GM23338 (cell line): ENCODE measurements at regions not wholly inside any gene's neighbourhood (a gene's known extent, or its start where the extent isn't known, plus 50 kb on each side); places are given as distances from the start of the nearest gene placed in this dataset.

Experiments
- ATAC-seq: fragments of 200-7000 bp; cut with Tn5 transposase; 3 replicates; pipeline ENCODE4 v1.9.1; 2020
- DNase-seq: peaks from one replicate; pipeline ENCODE4 v3.0.0-alpha.2; 2015; ENCODE audit warnings: low spot score
- H2AFZ ChIP-seq: fragments of 200-600 bp; sonication (generic); 2 replicates; pipeline ENCODE4 v1.8.0; 2016; ENCODE audit warnings: antibody characterized with exemption, mild to moderate bottlenecking, moderate library complexity
- H3F3A ChIP-seq: fragments of 200-600 bp; sonication (generic); replicated peaks from 2 replicates; pipeline ENCODE4 v1.8.0; 2017; ENCODE audit warnings: antibody characterized with exemption, mixed run types, low read depth
- H3K27ac ChIP-seq: fragments of 200-600 bp; sonication (generic); 2 replicates; pipeline ENCODE4 v1.6.1; 2016; ENCODE audit warnings: low read depth
- H3K27me3 ChIP-seq: fragments of 200-600 bp; sonication (generic); 2 replicates; pipeline ENCODE4 v1.8.0; 2016; ENCODE audit warnings: mild to moderate bottlenecking, mixed run types, moderate library complexity; ENCODE audit not compliant: insufficient read depth
- H3K36me3 ChIP-seq: fragments of 200-600 bp; sonication (generic); 2 replicates; pipeline ENCODE4 v1.8.0; 2016; ENCODE audit warnings: mild to moderate bottlenecking; ENCODE audit not compliant: insufficient read depth
- H3K4me1 ChIP-seq: fragments of 200-600 bp; sonication (generic); 2 replicates; pipeline ENCODE4 v1.8.0; 2016; ENCODE audit warnings: mild to moderate bottlenecking, moderate library complexity; ENCODE audit not compliant: insufficient read depth
- H3K4me2 ChIP-seq: fragments of 200-600 bp; sonication (generic); 2 replicates; pipeline ENCODE4 v1.7.1; 2017; ENCODE audit warnings: mixed run types
- H3K4me3 ChIP-seq: fragments of 200-600 bp; sonication (generic); 2 replicates; pipeline ENCODE4 v1.6.1; 2016; ENCODE audit warnings: mixed run types
- H3K79me2 ChIP-seq: fragments of 200-600 bp; sonication (generic); replicated peaks from 2 replicates; pipeline ENCODE4 v1.8.0; 2017; ENCODE audit warnings: mild to moderate bottlenecking; ENCODE audit not compliant: insufficient read depth
- H3K9me2 ChIP-seq: fragments of 200-600 bp; sonication (generic); 2 replicates; pipeline ENCODE4 v1.8.0; 2017; ENCODE audit not compliant: insufficient read depth
- H4K20me1 ChIP-seq: fragments of 200-600 bp; sonication (generic); replicated peaks from 2 replicates; pipeline ENCODE4 v1.8.0; 2017; ENCODE audit warnings: mild to moderate bottlenecking; ENCODE audit not compliant: insufficient read depth
- H3K27ac Mint-ChIP-seq: 2 replicates; pipeline ENCODE4 v1.8.0; 2020; ENCODE audit warnings: inconsistent platforms, mild to moderate bottlenecking, moderate library complexity, mixed read lengths
- H3K27me3 Mint-ChIP-seq: 3 replicates; pipeline ENCODE4 v1.8.0; 2022; ENCODE audit warnings: low read depth, mild to moderate bottlenecking, moderate library complexity, mixed read lengths, inconsistent platforms; ENCODE audit not compliant: insufficient read depth, poor library complexity
- H3K36me3 Mint-ChIP-seq: 3 replicates; pipeline ENCODE4 v1.8.0; 2021; ENCODE audit warnings: low read depth, mild to moderate bottlenecking, inconsistent platforms, moderate library complexity, mixed read lengths
- H3K4me1 Mint-ChIP-seq: 3 replicates; pipeline ENCODE4 v1.8.0; 2020; ENCODE audit warnings: mild to moderate bottlenecking, inconsistent platforms, mixed read lengths
- H3K4me3 Mint-ChIP-seq: 3 replicates; pipeline ENCODE4 v1.8.0; 2021; ENCODE audit warnings: moderate library complexity, mild to moderate bottlenecking, inconsistent platforms, mixed read lengths
- H3K9me3 Mint-ChIP-seq: 3 replicates; pipeline ENCODE4 v1.8.0; 2020; ENCODE audit warnings: moderate library complexity, mild to moderate bottlenecking, inconsistent platforms, mixed read lengths
- CREB1 ChIP-seq: fragments of 250-450 bp; sonication (Bioruptor Pico); IDR thresholded peaks from 2 replicates; pipeline ENCODE4 v1.5.0; 2020; ENCODE audit warnings: low read depth, mild to moderate bottlenecking, moderate library complexity
- EZH2 ChIP-seq: fragments of 200-600 bp; sonication (generic); IDR thresholded peaks from one replicate; pipeline ENCODE4 v1.8.0; 2017; ENCODE audit warnings: antibody characterized with exemption, mild to moderate bottlenecking, low read depth; ENCODE audit not compliant: unreplicated experiment
- JUNB ChIP-seq: IDR thresholded peaks from one replicate; pipeline ENCODE4 v1.6.1; 2016; ENCODE audit warnings: antibody characterized with exemption; ENCODE audit not compliant: unreplicated experiment
- NANOG ChIP-seq: IDR thresholded peaks from 2 replicates; pipeline ENCODE4 v1.6.1; 2016; ENCODE audit warnings: antibody characterized with exemption, borderline replicate concordance
- POLR2AphosphoS5 ChIP-seq: IDR thresholded peaks from 2 replicates; pipeline ENCODE4 v1.6.1; 2016; ENCODE audit warnings: antibody characterized with exemption, low read depth
- STAT1 ChIP-seq: IDR thresholded peaks from one replicate; pipeline ENCODE4 v1.6.1; 2016; ENCODE audit warnings: antibody characterized with exemption; ENCODE audit not compliant: unreplicated experiment
- ZNF114 ChIP-seq: fragments of 250-450 bp; sonication (Bioruptor Pico); IDR thresholded peaks from 2 replicates; pipeline ENCODE4 v1.5.0; 2020; ENCODE audit warnings: mild to moderate bottlenecking, moderate library complexity
- ZNF331 ChIP-seq: fragments of 250-450 bp; sonication (Bioruptor Pico); IDR thresholded peaks from 2 replicates; pipeline ENCODE4 v1.5.0; 2020; ENCODE audit warnings: low read depth, mild to moderate bottlenecking, moderate library complexity
- TF ChIP-seq, protein P1 (sequence below): IDR thresholded peaks from one replicate; pipeline ENCODE4 v1.6.1; 2018; ENCODE audit warnings: antibody characterized with exemption; ENCODE audit not compliant: unreplicated experiment
- TF ChIP-seq, protein P2 (sequence below), 2 experiments: fragments of 200-600 bp in 1 of 2; sonication (generic) in 1 of 2; conservative IDR thresholded peaks; 2 replicates each; pipeline versions ENCODE4 v1.5.1 to v1.6.1; 2016 to 2017; ENCODE audit warnings: antibody characterized with exemption in 2 of 2, low read depth in 2 of 2, mild to moderate bottlenecking in 2 of 2, moderate library complexity in 1 of 2
- TF ChIP-seq, protein P3 (sequence below): fragments of 250-450 bp; sonication (Bioruptor Pico); IDR thresholded peaks from 2 replicates; pipeline ENCODE4 v1.5.0; 2020; ENCODE audit warnings: mild to moderate bottlenecking, moderate library complexity
- TF ChIP-seq, protein P4 (sequence below): IDR thresholded peaks from 2 replicates; pipeline ENCODE4 v1.6.1; 2016; ENCODE audit warnings: antibody characterized with exemption

DNA sequence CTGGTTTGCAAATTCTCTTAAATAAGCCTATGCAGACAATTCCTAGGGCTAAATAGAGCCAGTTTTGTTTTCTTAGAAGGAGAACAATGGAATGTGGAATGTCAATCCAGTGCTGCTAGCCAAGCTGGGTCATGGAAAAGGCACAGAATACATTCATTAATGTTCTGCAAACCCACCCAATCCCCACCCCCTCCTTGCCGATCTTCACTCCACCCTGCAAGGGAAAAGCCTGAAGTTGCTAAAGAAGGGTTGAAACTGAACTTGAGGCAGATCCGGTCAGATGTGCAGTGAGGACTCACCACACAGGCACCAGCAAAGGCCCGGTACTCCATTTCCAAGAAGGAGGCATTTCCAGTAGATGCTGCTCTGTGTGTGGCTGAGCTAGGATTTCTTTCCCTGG lies 179.6 kb downstream of the PLPP3 start:
- no peaks in the 10 kb centered on the region for H4K20me1 ChIP-seq
- TF ChIP-seq, protein P1, sequence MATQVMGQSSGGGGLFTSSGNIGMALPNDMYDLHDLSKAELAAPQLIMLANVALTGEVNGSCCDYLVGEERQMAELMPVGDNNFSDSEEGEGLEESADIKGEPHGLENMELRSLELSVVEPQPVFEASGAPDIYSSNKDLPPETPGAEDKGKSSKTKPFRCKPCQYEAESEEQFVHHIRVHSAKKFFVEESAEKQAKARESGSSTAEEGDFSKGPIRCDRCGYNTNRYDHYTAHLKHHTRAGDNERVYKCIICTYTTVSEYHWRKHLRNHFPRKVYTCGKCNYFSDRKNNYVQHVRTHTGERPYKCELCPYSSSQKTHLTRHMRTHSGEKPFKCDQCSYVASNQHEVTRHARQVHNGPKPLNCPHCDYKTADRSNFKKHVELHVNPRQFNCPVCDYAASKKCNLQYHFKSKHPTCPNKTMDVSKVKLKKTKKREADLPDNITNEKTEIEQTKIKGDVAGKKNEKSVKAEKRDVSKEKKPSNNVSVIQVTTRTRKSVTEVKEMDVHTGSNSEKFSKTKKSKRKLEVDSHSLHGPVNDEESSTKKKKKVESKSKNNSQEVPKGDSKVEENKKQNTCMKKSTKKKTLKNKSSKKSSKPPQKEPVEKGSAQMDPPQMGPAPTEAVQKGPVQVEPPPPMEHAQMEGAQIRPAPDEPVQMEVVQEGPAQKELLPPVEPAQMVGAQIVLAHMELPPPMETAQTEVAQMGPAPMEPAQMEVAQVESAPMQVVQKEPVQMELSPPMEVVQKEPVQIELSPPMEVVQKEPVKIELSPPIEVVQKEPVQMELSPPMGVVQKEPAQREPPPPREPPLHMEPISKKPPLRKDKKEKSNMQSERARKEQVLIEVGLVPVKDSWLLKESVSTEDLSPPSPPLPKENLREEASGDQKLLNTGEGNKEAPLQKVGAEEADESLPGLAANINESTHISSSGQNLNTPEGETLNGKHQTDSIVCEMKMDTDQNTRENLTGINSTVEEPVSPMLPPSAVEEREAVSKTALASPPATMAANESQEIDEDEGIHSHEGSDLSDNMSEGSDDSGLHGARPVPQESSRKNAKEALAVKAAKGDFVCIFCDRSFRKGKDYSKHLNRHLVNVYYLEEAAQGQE: no peak
- no peak for TF ChIP-seq JUNB
- no peak for TF ChIP-seq CREB1 (CRISPR knock-in tag)
- no peak for TF ChIP-seq EZH2
- TF ChIP-seq, protein P2, sequence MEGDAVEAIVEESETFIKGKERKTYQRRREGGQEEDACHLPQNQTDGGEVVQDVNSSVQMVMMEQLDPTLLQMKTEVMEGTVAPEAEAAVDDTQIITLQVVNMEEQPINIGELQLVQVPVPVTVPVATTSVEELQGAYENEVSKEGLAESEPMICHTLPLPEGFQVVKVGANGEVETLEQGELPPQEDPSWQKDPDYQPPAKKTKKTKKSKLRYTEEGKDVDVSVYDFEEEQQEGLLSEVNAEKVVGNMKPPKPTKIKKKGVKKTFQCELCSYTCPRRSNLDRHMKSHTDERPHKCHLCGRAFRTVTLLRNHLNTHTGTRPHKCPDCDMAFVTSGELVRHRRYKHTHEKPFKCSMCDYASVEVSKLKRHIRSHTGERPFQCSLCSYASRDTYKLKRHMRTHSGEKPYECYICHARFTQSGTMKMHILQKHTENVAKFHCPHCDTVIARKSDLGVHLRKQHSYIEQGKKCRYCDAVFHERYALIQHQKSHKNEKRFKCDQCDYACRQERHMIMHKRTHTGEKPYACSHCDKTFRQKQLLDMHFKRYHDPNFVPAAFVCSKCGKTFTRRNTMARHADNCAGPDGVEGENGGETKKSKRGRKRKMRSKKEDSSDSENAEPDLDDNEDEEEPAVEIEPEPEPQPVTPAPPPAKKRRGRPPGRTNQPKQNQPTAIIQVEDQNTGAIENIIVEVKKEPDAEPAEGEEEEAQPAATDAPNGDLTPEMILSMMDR (conservative IDR thresholded peaks at IDR 0.05; ENCODE audit: low read depth in 2 of 2): no peak
- TF ChIP-seq, protein P3, sequence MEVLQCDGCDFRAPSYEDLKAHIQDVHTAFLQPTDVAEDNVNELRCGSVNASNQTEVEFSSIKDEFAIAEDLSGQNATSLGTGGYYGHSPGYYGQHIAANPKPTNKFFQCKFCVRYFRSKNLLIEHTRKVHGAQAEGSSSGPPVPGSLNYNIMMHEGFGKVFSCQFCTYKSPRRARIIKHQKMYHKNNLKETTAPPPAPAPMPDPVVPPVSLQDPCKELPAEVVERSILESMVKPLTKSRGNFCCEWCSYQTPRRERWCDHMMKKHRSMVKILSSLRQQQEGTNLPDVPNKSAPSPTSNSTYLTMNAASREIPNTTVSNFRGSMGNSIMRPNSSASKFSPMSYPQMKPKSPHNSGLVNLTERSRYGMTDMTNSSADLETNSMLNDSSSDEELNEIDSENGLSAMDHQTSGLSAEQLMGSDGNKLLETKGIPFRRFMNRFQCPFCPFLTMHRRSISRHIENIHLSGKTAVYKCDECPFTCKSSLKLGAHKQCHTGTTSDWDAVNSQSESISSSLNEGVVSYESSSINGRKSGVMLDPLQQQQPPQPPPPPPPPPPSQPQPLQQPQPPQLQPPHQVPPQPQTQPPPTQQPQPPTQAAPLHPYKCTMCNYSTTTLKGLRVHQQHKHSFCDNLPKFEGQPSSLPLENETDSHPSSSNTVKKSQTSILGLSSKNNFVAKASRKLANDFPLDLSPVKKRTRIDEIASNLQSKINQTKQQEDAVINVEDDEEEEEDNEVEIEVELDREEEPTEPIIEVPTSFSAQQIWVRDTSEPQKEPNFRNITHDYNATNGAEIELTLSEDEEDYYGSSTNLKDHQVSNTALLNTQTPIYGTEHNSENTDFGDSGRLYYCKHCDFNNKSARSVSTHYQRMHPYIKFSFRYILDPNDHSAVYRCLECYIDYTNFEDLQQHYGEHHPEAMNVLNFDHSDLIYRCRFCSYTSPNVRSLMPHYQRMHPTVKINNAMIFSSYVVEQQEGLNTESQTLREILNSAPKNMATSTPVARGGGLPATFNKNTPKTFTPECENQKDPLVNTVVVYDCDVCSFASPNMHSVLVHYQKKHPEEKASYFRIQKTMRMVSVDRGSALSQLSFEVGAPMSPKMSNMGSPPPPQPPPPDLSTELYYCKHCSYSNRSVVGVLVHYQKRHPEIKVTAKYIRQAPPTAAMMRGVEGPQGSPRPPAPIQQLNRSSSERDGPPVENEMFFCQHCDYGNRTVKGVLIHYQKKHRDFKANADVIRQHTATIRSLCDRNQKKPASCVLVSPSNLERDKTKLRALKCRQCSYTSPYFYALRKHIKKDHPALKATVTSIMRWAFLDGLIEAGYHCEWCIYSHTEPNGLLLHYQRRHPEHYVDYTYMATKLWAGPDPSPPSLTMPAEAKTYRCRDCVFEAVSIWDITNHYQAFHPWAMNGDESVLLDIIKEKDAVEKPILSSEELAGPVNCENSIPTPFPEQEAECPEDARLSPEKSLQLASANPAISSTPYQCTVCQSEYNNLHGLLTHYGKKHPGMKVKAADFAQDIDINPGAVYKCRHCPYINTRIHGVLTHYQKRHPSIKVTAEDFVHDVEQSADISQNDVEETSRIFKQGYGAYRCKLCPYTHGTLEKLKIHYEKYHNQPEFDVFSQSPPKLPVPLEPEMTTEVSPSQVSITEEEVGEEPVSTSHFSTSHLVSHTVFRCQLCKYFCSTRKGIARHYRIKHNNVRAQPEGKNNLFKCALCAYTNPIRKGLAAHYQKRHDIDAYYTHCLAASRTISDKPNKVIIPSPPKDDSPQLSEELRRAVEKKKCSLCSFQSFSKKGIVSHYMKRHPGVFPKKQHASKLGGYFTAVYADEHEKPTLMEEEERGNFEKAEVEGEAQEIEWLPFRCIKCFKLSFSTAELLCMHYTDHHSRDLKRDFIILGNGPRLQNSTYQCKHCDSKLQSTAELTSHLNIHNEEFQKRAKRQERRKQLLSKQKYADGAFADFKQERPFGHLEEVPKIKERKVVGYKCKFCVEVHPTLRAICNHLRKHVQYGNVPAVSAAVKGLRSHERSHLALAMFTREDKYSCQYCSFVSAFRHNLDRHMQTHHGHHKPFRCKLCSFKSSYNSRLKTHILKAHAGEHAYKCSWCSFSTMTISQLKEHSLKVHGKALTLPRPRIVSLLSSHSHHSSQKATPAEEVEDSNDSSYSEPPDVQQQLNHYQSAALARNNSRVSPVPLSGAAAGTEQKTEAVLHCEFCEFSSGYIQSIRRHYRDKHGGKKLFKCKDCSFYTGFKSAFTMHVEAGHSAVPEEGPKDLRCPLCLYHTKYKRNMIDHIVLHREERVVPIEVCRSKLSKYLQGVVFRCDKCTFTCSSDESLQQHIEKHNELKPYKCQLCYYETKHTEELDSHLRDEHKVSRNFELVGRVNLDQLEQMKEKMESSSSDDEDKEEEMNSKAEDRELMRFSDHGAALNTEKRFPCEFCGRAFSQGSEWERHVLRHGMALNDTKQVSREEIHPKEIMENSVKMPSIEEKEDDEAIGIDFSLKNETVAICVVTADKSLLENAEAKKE (CRISPR knock-in tag): no peak
- no peak for TF ChIP-seq POLR2AphosphoS5
- no peak for TF ChIP-seq STAT1
- no peak for TF ChIP-seq NANOG
- TF ChIP-seq ZNF331: no peak
- TF ChIP-seq ZNF114 (CRISPR knock-in tag): no peak
- TF ChIP-seq, protein P4, sequence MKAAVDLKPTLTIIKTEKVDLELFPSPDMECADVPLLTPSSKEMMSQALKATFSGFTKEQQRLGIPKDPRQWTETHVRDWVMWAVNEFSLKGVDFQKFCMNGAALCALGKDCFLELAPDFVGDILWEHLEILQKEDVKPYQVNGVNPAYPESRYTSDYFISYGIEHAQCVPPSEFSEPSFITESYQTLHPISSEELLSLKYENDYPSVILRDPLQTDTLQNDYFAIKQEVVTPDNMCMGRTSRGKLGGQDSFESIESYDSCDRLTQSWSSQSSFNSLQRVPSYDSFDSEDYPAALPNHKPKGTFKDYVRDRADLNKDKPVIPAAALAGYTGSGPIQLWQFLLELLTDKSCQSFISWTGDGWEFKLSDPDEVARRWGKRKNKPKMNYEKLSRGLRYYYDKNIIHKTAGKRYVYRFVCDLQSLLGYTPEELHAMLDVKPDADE: no peak
- peaks cover 3% of the 10 kb centered on the region; the same call in 2 of the 3 replicates for H3K4me1 Mint-ChIP-seq
- no peak overlapping the region for H3K27ac Mint-ChIP-seq
- no peaks in the 10 kb centered on the region for H3K79me2 ChIP-seq
- no peaks in the 10 kb centered on the region for H3K27me3 Mint-ChIP-seq
- no peak overlapping the region for H3K4me3 Mint-ChIP-seq
- no peak overlapping the region for H2AFZ ChIP-seq
- no peak overlapping the region for H3K4me2 ChIP-seq
- no peaks in the 10 kb centered on the region for H3K4me1 ChIP-seq
- H3K4me3 ChIP-seq: no peak overlapping the region
- H3K9me2 ChIP-seq: peaks cover 7% of the 10 kb centered on the region
- no peaks in the 10 kb centered on the region for H3F3A ChIP-seq
- H3K9me3 Mint-ChIP-seq: no peaks in the 10 kb centered on the region
- DNase-seq (no peak), ATAC-seq (no peak)
- H3K36me3 Mint-ChIP-seq: no peaks in the 10 kb centered on the region
- no peak overlapping the region for H3K27ac ChIP-seq
- no peaks in the 10 kb centered on the region for H3K36me3 ChIP-seq
- H3K27me3 ChIP-seq: no peaks in the 10 kb centered on the region
